GM23248 (cell line): ENCODE measurements at regions not wholly inside any gene's neighbourhood (a gene's known extent, or its start where the extent isn't known, plus 50 kb on each side); places are given as distances from the start of the nearest gene placed in this dataset.
"Not testable (repeated sequence)": the region's sequence is repeated elsewhere in the genome, so short reads cannot be mapped to it uniquely, and the experiment has no call there.

Source experiments
- DNase-seq: peaks from one replicate; pipeline ENCODE4 v3.0.0-alpha.2; 2015
- H2AFZ ChIP-seq: fragments of 200-600 bp; sonication (generic); 2 replicates; pipeline ENCODE4 v1.6.1; 2016; ENCODE audit warnings: antibody characterized with exemption
- H3F3A ChIP-seq: fragments of 200-600 bp; sonication (generic); 2 replicates; pipeline ENCODE4 v1.6.1; 2016; ENCODE audit warnings: mild to moderate bottlenecking, antibody characterized with exemption, mixed run types; ENCODE audit not compliant: insufficient read depth
- H3K27ac ChIP-seq: fragments of 200-600 bp; sonication (generic); 2 replicates; pipeline ENCODE4 v1.5.1; 2016; ENCODE audit warnings: mild to moderate bottlenecking
- H3K27me3 ChIP-seq: fragments of 200-600 bp; sonication (generic); replicated peaks from 2 replicates; pipeline ENCODE4 v1.6.1; 2016; ENCODE audit warnings: mild to moderate bottlenecking; ENCODE audit not compliant: insufficient read depth
- H3K36me3 ChIP-seq: fragments of 200-600 bp; sonication (generic); 2 replicates; pipeline ENCODE4 v1.6.1; 2016; ENCODE audit warnings: low read depth, mild to moderate bottlenecking
- H3K4me1 ChIP-seq: fragments of 200-600 bp; sonication (generic); 2 replicates; pipeline ENCODE4 v1.6.1; 2016; ENCODE audit warnings: mild to moderate bottlenecking; ENCODE audit not compliant: insufficient read depth
- H3K4me2 ChIP-seq: fragments of 200-600 bp; sonication (generic); one replicate; pipeline ENCODE4 v1.6.1; 2016; ENCODE audit warnings: mild to moderate bottlenecking; ENCODE audit not compliant: unreplicated experiment
- H3K4me3 ChIP-seq: fragments of 200-600 bp; sonication (generic); 2 replicates; pipeline ENCODE4 v1.5.1; 2016; ENCODE audit warnings: mild to moderate bottlenecking
- H3K79me2 ChIP-seq: fragments of 200-600 bp; sonication (generic); 2 replicates; pipeline ENCODE4 v1.6.1; 2016; ENCODE audit warnings: mild to moderate bottlenecking; ENCODE audit not compliant: insufficient read depth
- H3K9ac ChIP-seq: fragments of 200-600 bp; sonication (generic); 2 replicates; pipeline ENCODE4 v1.6.1; 2016; ENCODE audit warnings: mild to moderate bottlenecking
- H3K9me2 ChIP-seq: fragments of 200-600 bp; sonication (generic); 2 replicates; pipeline ENCODE4 v1.6.1; 2016; ENCODE audit warnings: mixed run types, mild to moderate bottlenecking, moderate library complexity; ENCODE audit not compliant: insufficient read depth
- H3K9me3 ChIP-seq: fragments of 200-600 bp; sonication (generic); one replicate; pipeline ENCODE4 v1.6.1; 2017; ENCODE audit warnings: low read depth
- H4K20me1 ChIP-seq: fragments of 200-600 bp; sonication (generic); 2 replicates; pipeline ENCODE4 v1.6.0; 2016; ENCODE audit not compliant: insufficient read depth
- EZH2 ChIP-seq: fragments of 200-600 bp; sonication (generic); IDR thresholded peaks from 2 replicates; pipeline ENCODE4 v1.6.1; 2018; ENCODE audit warnings: antibody characterized with exemption, mild to moderate bottlenecking; ENCODE audit not compliant: insufficient read depth, poor library complexity, severe bottlenecking
- EZH2phosphoT487 ChIP-seq: fragments of 200-600 bp; sonication (generic); IDR thresholded peaks from 2 replicates; pipeline ENCODE4 v1.6.1; 2018; ENCODE audit warnings: antibody characterized with exemption, moderate library complexity, mild to moderate bottlenecking, low read depth; ENCODE audit not compliant: insufficient read depth
- WGBS, 2 experiments: methylation state at CpG; one replicate each; pipeline ENCODE4 v1.1.6; 2015 to 2017; ENCODE audit warnings: low lambda C conversion rate in 2 of 2, low coverage in 1 of 2; ENCODE audit errors: missing lambda C conversion rate in 2 of 2; 5-methylcytosine and 5-hydroxymethylcytosine counted together
- in situ Hi-C: fragments of 300-500 bp; cut with MboI; formaldehyde crosslinking; loops from 2 replicates; pipeline ENCODE4 v1.15.0; 2020

GRCh38 chr5:12672141-12672540 lies 767.9 kb upstream of the CTNND2 start:
- Histone ChIP-seq H3K9me3 (no peaks in the 10 kb centered on the region), H3K4me1 (no peaks in the 10 kb centered on the region), H3K9ac (no peak overlapping the region), H3K9me2 (no peaks in the 10 kb centered on the region), H3F3A (no peaks in the 10 kb centered on the region), H3K79me2 (no peaks in the 10 kb centered on the region), H3K27me3 (no peaks in the 10 kb centered on the region), H3K36me3 (no peaks in the 10 kb centered on the region), H3K27ac (no peak overlapping the region), H3K4me3 (no peak overlapping the region), H3K4me2 (no peak overlapping the region), H4K20me1 (no peaks in the 10 kb centered on the region), H2AFZ (no peak overlapping the region)
- 43 to 63% methylated on average over 3 of the region's 3 CpGs for WGBS, 2 experiments
- no peak for DNase-seq
- in situ Hi-C loops, result no loop called here
- TF ChIP-seq EZH2phosphoT487, result no peak
- no peak for TF ChIP-seq EZH2

GRCh38 chr5:12669326-12669725 lies 765.1 kb upstream of the CTNND2 start:
- H3K4me1 ChIP-seq, result no peaks in the 10 kb centered on the region
- H3K9me2 ChIP-seq, result no peaks in the 10 kb centered on the region
- no peak overlapping the region for H3K9ac ChIP-seq
- no peaks in the 10 kb centered on the region for H3K9me3 ChIP-seq
- no peaks in the 10 kb centered on the region for H3K27me3 ChIP-seq
- H3K27ac ChIP-seq, result no peak overlapping the region
- no peak overlapping the region for H3K4me3 ChIP-seq
- TF ChIP-seq EZH2 (no peak), EZH2phosphoT487 (no peak)
- no peaks in the 10 kb centered on the region for H3K79me2 ChIP-seq
- no peak overlapping the region for H2AFZ ChIP-seq
- DNase-seq, result no peak
- in situ Hi-C loops, result no loop called here
- WGBS, 2 experiments, result 35 to 37% methylated on average over 2 of the region's 2 CpGs
- no peaks in the 10 kb centered on the region for H3K36me3 ChIP-seq
- no peaks in the 10 kb centered on the region for H4K20me1 ChIP-seq
- H3K4me2 ChIP-seq, result no peak overlapping the region
- no peaks in the 10 kb centered on the region for H3F3A ChIP-seq

GRCh38 chr5:12668564-12668963 lies 764.3 kb upstream of the CTNND2 start:
- Histone ChIP-seq H3K4me2 (no peak overlapping the region), H3K36me3 (no peaks in the 10 kb centered on the region), H3K27ac (no peak overlapping the region), H3F3A (no peaks in the 10 kb centered on the region), H3K4me3 (no peak overlapping the region), H3K9me2 (no peaks in the 10 kb centered on the region), H3K4me1 (no peaks in the 10 kb centered on the region), H3K27me3 (no peaks in the 10 kb centered on the region), H3K79me2 (no peaks in the 10 kb centered on the region), H2AFZ (no peak overlapping the region), H3K9me3 (no peaks in the 10 kb centered on the region), H4K20me1 (no peaks in the 10 kb centered on the region), H3K9ac (no peak overlapping the region)
- in situ Hi-C loops, result no loop called here
- 31 to 40% methylated on average over 4 of the region's 4 CpGs for WGBS, 2 experiments
- DNase-seq, result no peak
- TF ChIP-seq EZH2, result no peak

GRCh38 chr5:12667818-12668217 lies 763.6 kb upstream of the CTNND2 start:
- H3K9me3 ChIP-seq, H3K79me2 ChIP-seq, DNase-seq, H3K4me1 ChIP-seq, H3K27ac ChIP-seq, H3K27me3 ChIP-seq, H3K9ac ChIP-seq, H4K20me1 ChIP-seq, H3K4me3 ChIP-seq, H3K9me2 ChIP-seq, in situ Hi-C loops, H3F3A ChIP-seq, H3K36me3 ChIP-seq, H2AFZ ChIP-seq, H3K4me2 ChIP-seq: not testable (repeated sequence)
- WGBS, 2 experiments, result 39 to 43% methylated on average over 12 of the region's 12 CpGs

GRCh38 chr5:12665772-12666171 lies 761.5 kb upstream of the CTNND2 start:
- in situ Hi-C loops, H3K36me3 ChIP-seq: not testable (repeated sequence)
- 57 to 60% methylated on average over 8 to 10 of the region's 13 CpGs for WGBS, 2 experiments

More at GRCh38 chr5:12665772-12666171, 761.5 kb upstream of the CTNND2 start:
- DNase-seq, H3K9ac ChIP-seq, H4K20me1 ChIP-seq, H3K9me3 ChIP-seq, H3F3A ChIP-seq, H3K27ac ChIP-seq, H3K4me3 ChIP-seq, H3K79me2 ChIP-seq, H2AFZ ChIP-seq, H3K27me3 ChIP-seq, H3K4me1 ChIP-seq, H3K4me2 ChIP-seq, H3K9me2 ChIP-seq: not testable (repeated sequence)
